ENCODE measurements at regions not wholly inside any gene's neighbourhood (a gene's known extent, or its start where the extent isn't known, plus 50 kb on each side); places are given as distances from the start of the nearest gene placed in this dataset.

GRCh38 chr1:177648731-177649265 is 321.1 kb downstream of the SEC16B start:
- in situ Hi-C loops (cut with MboI; ENCODE audit: low sequenced_read_pairs) = no loop called here
- no peak overlapping the region for H2BK20ac ChIP-seq (ENCODE audit: low read depth, low read length)
- no peak overlapping the region for H3K9ac ChIP-seq (ENCODE audit: low read depth, low read length)
- H2BK5ac ChIP-seq (ENCODE audit: low read depth, low read length, poor library complexity, severe bottlenecking) = no peak overlapping the region
- CTCF ChIA-PET = no interaction called here
- intact Hi-C loops (cut with micrococcal nuclease) = no loop called here
- no peak overlapping the region for H3K23ac ChIP-seq (ENCODE audit: low read depth, low read length)
- H2AK5ac ChIP-seq (ENCODE audit: low read depth, low read length) = no peak overlapping the region
- TF ChIP-seq USF2 (IDR thresholded peaks at IDR 0.05; ENCODE audit: low read depth, low read length) = no peak
- TF ChIP-seq RCOR1 (IDR thresholded peaks at IDR 0.05; ENCODE audit: insufficient replicate concordance, low read length) = no peak
- TF ChIP-seq RAD21 (IDR thresholded peaks at IDR 0.05; ENCODE audit: low read length) = no peak
- TF ChIP-seq MXI1 (IDR thresholded peaks at IDR 0.05; ENCODE audit: borderline replicate concordance, low read depth, low read length) = no peak
- TF ChIP-seq NFE2L2 (IDR thresholded peaks at IDR 0.05; ENCODE audit: low read depth, low read length) = no peak
- no peak for TF ChIP-seq ELK1 (IDR thresholded peaks at IDR 0.05; ENCODE audit: borderline replicate concordance, low read depth, low read length)
- no peak for TF ChIP-seq CEBPB (IDR thresholded peaks at IDR 0.05; ENCODE audit: low read depth, low read length)
- no peak for TF ChIP-seq BHLHE40 (IDR thresholded peaks at IDR 0.05; ENCODE audit: low read depth, low read length)
- no peak for TF ChIP-seq POLR2A (IDR thresholded peaks at IDR 0.05; ENCODE audit: low read depth, low read length)
- TF ChIP-seq RFX5 (IDR thresholded peaks at IDR 0.05; ENCODE audit: low read depth, low read length) = no peak
- TF ChIP-seq MAZ (IDR thresholded peaks at IDR 0.05; ENCODE audit: borderline replicate concordance, low read depth, low read length) = no peak
- no peak for TF ChIP-seq CTCF (conservative IDR thresholded peaks at IDR 0.05; ENCODE audit: low read depth, low read length)
- no peak for TF ChIP-seq CHD1 (IDR thresholded peaks at IDR 0.05; ENCODE audit: low read depth, low read length)
- no peak for TF ChIP-seq MAFK (IDR thresholded peaks at IDR 0.05; ENCODE audit: low read depth, low read length)
- TF ChIP-seq FOS (IDR thresholded peaks at IDR 0.05; ENCODE audit: low read depth, low read length) = no peak
- no peak for TF ChIP-seq SMC3 (IDR thresholded peaks at IDR 0.05; ENCODE audit: low read depth, low read length)
- POLR2A ChIA-PET (ENCODE audit: unreplicated experiment) = no interaction called here
- H3K4ac ChIP-seq (ENCODE audit: low read depth, low read length) = no peak overlapping the region
- no peak overlapping the region for H3K4me2 ChIP-seq (ENCODE audit: low read depth, low read length)
- no peak overlapping the region for H2BK120ac ChIP-seq (ENCODE audit: low read depth, low read length)
- no peak overlapping the region for H2BK15ac ChIP-seq (ENCODE audit: low read depth, low read length)
- H3K4me1 ChIP-seq (ENCODE audit: control insufficient read depth, insufficient read depth, low read length) = no peaks in the 10 kb centered on the region
- dilution Hi-C loops (cut with HindIII; ENCODE audit: low sequenced_read_pairs, unreplicated experiment) = no loop called here
- no peaks in the 10 kb centered on the region for H3K79me1 ChIP-seq (ENCODE audit: low read depth in 1 of 2, low read length in 2 of 2)
- H2AK9ac ChIP-seq (replicated peaks; ENCODE audit: low read depth, low read length, poor library complexity) = no peak overlapping the region
- no peak overlapping the region for H4K91ac ChIP-seq (ENCODE audit: insufficient read depth, low read depth, low read length)
- no peak overlapping the region for H4K8ac ChIP-seq (ENCODE audit: low read depth in 2 of 2, low read length in 2 of 2)
- no peak overlapping the region for H2AFZ ChIP-seq (replicated peaks; ENCODE audit: low read length, poor library complexity)
- no peak overlapping the region for H3K18ac ChIP-seq (ENCODE audit: low read depth, low read length)
- H3K14ac ChIP-seq (replicated peaks; ENCODE audit: low read depth, low read length) = no peak overlapping the region
- no CpG with 5 or more reads among the region's 6 CpGs for WGBS, 2 experiments (ENCODE audit: extremely low coverage in 2 of 2, insufficient read length in 1 of 2)
- H3K9me3 ChIP-seq (ENCODE audit: control insufficient read depth, insufficient read depth, low read length) = no peaks in the 10 kb centered on the region
- no peaks in the 10 kb centered on the region for H4K20me1 ChIP-seq (ENCODE audit: insufficient read depth, low read length)
- no peaks in the 10 kb centered on the region for H3K9me1 ChIP-seq (ENCODE audit: insufficient read depth, low read length)
- ATAC-seq (ENCODE audit: low read depth) (no peak), DNase-seq (no peak)
- H3K36me3 ChIP-seq (ENCODE audit: control insufficient read depth, insufficient read depth, low read length) = no peaks in the 10 kb centered on the region
- H3K27ac ChIP-seq (ENCODE audit: insufficient read depth, low read length) = no peak overlapping the region
- H4K5ac ChIP-seq (ENCODE audit: low read depth, low read length) = no peak overlapping the region
- no peak overlapping the region for H3K4me3 ChIP-seq (ENCODE audit: insufficient read depth, low read depth, low read length)
- no peak overlapping the region for H3K56ac ChIP-seq (ENCODE audit: extremely low read depth, insufficient read depth, low read length)
- BruUV-seq (replicated peaks) = no TSS peak
- H3K27me3 ChIP-seq (ENCODE audit: control insufficient read depth, insufficient read depth, low read length) = no peaks in the 10 kb centered on the region
